Trophoblast cell (in vitro differentiated cells and primary cell): ENCODE measurements at regions not wholly inside any gene's neighbourhood (a gene's known extent, or its start where the extent isn't known, plus 50 kb on each side); places are given as distances from the start of the nearest gene placed in this dataset.

Experiments
- DNase-seq, 2 donors: peaks; one replicate each; pipeline ENCODE4 v3.0.0-alpha.2; 2016
- H2AFZ ChIP-seq: 2 replicates; pipeline ENCODE4 v1.6.1; 2013; ENCODE audit warnings: low read length, moderate library complexity, mild to moderate bottlenecking; ENCODE audit not compliant: insufficient read depth, poor library complexity
- H2AK5ac ChIP-seq: 2 replicates; pipeline ENCODE4 v1.6.1; 2013; ENCODE audit warnings: mild to moderate bottlenecking, low read length
- H2BK120ac ChIP-seq: 2 replicates; pipeline ENCODE4 v1.6.1; 2013; ENCODE audit warnings: low read length, mild to moderate bottlenecking, moderate library complexity; ENCODE audit not compliant: insufficient read depth, poor library complexity
- H2BK12ac ChIP-seq: 2 replicates; pipeline ENCODE4 v1.6.1; 2013; ENCODE audit warnings: mild to moderate bottlenecking, low read length, moderate library complexity
- H2BK5ac ChIP-seq: 2 replicates; pipeline ENCODE4 v1.6.1; 2013; ENCODE audit warnings: low read length, low read depth, moderate library complexity, mild to moderate bottlenecking; ENCODE audit not compliant: poor library complexity
- H3K14ac ChIP-seq: 2 replicates; pipeline ENCODE4 v1.6.1; 2013; ENCODE audit warnings: mild to moderate bottlenecking, low read length
- H3K18ac ChIP-seq: 2 replicates; pipeline ENCODE4 v1.6.1; 2013; ENCODE audit warnings: mild to moderate bottlenecking, low read length
- H3K23ac ChIP-seq: 2 replicates; pipeline ENCODE4 v1.6.1; 2013; ENCODE audit warnings: low read length
- H3K27ac ChIP-seq: 2 replicates; pipeline ENCODE4 v1.5.1; 2013; ENCODE audit warnings: low read depth, mild to moderate bottlenecking, inconsistent platforms, low read length, moderate library complexity
- H3K27me3 ChIP-seq: 2 replicates; pipeline ENCODE4 v1.6.1; 2013; ENCODE audit warnings: inconsistent platforms, mild to moderate bottlenecking, low read length, moderate library complexity; ENCODE audit not compliant: insufficient read depth
- H3K36me3 ChIP-seq, 2 experiments: 1 replicate in 1 of 2; 2 replicates in 1 of 2; pipeline ENCODE4 v1.6.1; 2013; ENCODE audit warnings: low read length in 2 of 2, mild to moderate bottlenecking in 2 of 2, moderate library complexity in 1 of 2; ENCODE audit not compliant: insufficient read depth in 2 of 2, control insufficient read depth in 1 of 2
- H3K4ac ChIP-seq: 2 replicates; pipeline ENCODE4 v1.6.1; 2013; ENCODE audit warnings: low read depth, mild to moderate bottlenecking, low read length, moderate library complexity
- H3K4me1 ChIP-seq, 2 experiments: 1 replicate in 1 of 2; 2 replicates in 1 of 2; pipeline ENCODE4 v1.6.1; 2013; ENCODE audit warnings: low read length in 2 of 2, mild to moderate bottlenecking in 2 of 2, moderate library complexity in 1 of 2; ENCODE audit not compliant: insufficient read depth in 2 of 2, control insufficient read depth in 1 of 2
- H3K4me2 ChIP-seq: 2 replicates; pipeline ENCODE4 v1.6.1; 2013; ENCODE audit warnings: inconsistent platforms, mild to moderate bottlenecking, low read length, moderate library complexity
- H3K4me3 ChIP-seq: 2 replicates; pipeline ENCODE4 v1.5.1; 2013; ENCODE audit warnings: mild to moderate bottlenecking, low read depth, low read length, inconsistent platforms
- H3K79me1 ChIP-seq: one replicate; pipeline ENCODE4 v1.6.1; 2013; ENCODE audit warnings: low read length
- H3K79me2 ChIP-seq: 2 replicates; pipeline ENCODE4 v1.6.1; 2013; ENCODE audit warnings: low read length, mild to moderate bottlenecking; ENCODE audit not compliant: control insufficient read depth, insufficient read depth, poor library complexity
- H3K9ac ChIP-seq: 2 replicates; pipeline ENCODE4 v1.6.1; 2013; ENCODE audit warnings: mild to moderate bottlenecking, low read length
- H3K9me3 ChIP-seq: 2 replicates; pipeline ENCODE4 v1.6.1; 2013; ENCODE audit warnings: low read depth, mild to moderate bottlenecking, control low read depth, inconsistent platforms, low read length; ENCODE audit not compliant: insufficient read depth
- H4K12ac ChIP-seq: 2 replicates; pipeline ENCODE4 v1.6.1; 2013; ENCODE audit warnings: low read depth, mild to moderate bottlenecking, low read length, moderate library complexity
- H4K8ac ChIP-seq: 2 replicates; pipeline ENCODE4 v1.6.1; 2013; ENCODE audit warnings: low read depth, mild to moderate bottlenecking, low read length, moderate library complexity
- H4K91ac ChIP-seq: one replicate; pipeline ENCODE4 v1.6.1; 2013; ENCODE audit warnings: low read depth, mild to moderate bottlenecking, low read length, moderate library complexity
- WGBS: extraction: QIAGEN DNeasy Blood & Tissue Kit; methylation state at CpG from one replicate; pipeline ENCODE4 v1.1.7; 2013; ENCODE audit warnings: missing lambda C conversion rate; ENCODE audit not compliant: insufficient read length, insufficient coverage; ENCODE audit errors: extremely low coverage; 5-methylcytosine and 5-hydroxymethylcytosine counted together

DNA sequence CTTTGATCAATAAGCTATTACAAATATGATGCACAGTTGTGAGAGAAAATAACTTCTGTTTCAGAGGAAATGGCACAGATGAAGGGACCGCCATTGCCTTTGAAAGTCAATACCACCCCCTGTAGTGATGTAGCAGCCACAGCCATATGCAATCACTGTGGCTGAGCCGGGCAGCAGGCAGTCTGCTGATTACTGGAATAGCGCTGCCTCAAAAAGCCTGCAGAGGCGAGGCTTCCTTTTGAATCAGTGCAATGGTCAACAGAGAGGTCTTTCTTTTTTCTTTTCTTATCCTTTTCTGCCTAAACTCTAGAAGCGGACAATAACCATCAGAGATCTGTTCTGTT lies 265.1 kb upstream of the TAS2R1 start:
- H2AK5ac ChIP-seq = no peak overlapping the region
- no peak overlapping the region for H3K18ac ChIP-seq
- no peak overlapping the region for H2BK120ac ChIP-seq
- H3K79me1 ChIP-seq = no peaks in the 10 kb centered on the region
- no peak overlapping the region for H4K12ac ChIP-seq
- no peaks in the 10 kb centered on the region for H3K4me1 ChIP-seq
- H3K9me3 ChIP-seq = no peaks in the 10 kb centered on the region
- no peak overlapping the region for H3K9ac ChIP-seq
- DNase-seq = no peak
- no peak overlapping the region for H3K4me2 ChIP-seq
- H3K23ac ChIP-seq = no peak overlapping the region
- no peak overlapping the region for H3K27ac ChIP-seq
- no peaks in the 10 kb centered on the region for H3K27me3 ChIP-seq
- no peak overlapping the region for H4K8ac ChIP-seq
- H4K91ac ChIP-seq = no peak overlapping the region
- no peak overlapping the region for H2BK12ac ChIP-seq
- no peak overlapping the region for H3K14ac ChIP-seq
- no peak overlapping the region for H3K4me3 ChIP-seq
- no peaks in the 10 kb centered on the region for H3K36me3 ChIP-seq
- no CpG with 5 or more reads among the region's 5 CpGs for WGBS
- H2AFZ ChIP-seq = no peak overlapping the region
- H3K79me2 ChIP-seq = no peaks in the 10 kb centered on the region
- H3K4ac ChIP-seq = no peak overlapping the region
- no peak overlapping the region for H2BK5ac ChIP-seq

DNA sequence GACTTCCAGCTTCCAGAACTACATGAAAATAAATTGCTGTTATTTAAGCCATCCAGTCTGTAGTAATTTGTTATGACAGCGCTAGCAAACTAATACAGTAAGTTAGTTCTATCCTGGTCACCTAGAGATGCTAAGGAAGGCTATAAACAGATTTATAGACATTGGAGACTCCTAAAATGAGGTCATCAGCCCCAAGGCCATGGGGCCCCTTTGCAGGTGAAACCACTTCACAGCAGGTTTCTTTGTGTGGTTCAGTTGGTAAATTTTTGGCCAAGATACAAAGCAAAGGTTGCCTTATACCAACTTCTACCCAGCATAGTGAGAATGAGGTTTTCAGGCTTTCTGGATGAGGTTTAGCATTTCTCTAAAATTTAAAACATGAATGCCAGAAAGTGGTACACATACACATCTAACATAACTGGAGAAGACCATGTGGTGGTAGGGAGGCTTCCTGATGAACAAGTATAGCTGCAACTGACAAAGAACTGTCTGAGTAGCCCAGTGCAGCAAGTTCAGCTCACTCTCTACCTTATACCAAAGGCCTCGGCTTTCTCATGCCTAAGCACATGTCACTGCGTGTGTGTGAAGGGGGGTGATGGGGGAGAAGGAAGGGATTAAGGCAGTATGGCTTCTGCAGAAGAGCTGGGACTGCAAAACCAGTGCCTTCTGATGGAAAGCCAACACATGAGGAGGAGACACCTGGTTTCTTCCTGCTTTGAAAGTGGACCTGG lies 264.6 kb upstream of the TAS2R1 start:
- H2BK12ac ChIP-seq = no peak overlapping the region
- H3K36me3 ChIP-seq = no peaks in the 10 kb centered on the region
- no peaks in the 10 kb centered on the region for H3K79me1 ChIP-seq
- no peak overlapping the region for H3K14ac ChIP-seq
- H4K12ac ChIP-seq = no peak overlapping the region
- no peak overlapping the region for H4K8ac ChIP-seq
- no peak overlapping the region for H2AFZ ChIP-seq
- no peaks in the 10 kb centered on the region for H3K4me1 ChIP-seq
- H3K4ac ChIP-seq = no peak overlapping the region
- H3K4me2 ChIP-seq = no peak overlapping the region
- H3K9ac ChIP-seq = no peak overlapping the region
- no peaks in the 10 kb centered on the region for H3K9me3 ChIP-seq
- H3K4me3 ChIP-seq = no peak overlapping the region
- H2AK5ac ChIP-seq = no peak overlapping the region
- H3K23ac ChIP-seq = no peak overlapping the region
- DNase-seq = no peak
- H4K91ac ChIP-seq = no peak overlapping the region
- no peak overlapping the region for H3K18ac ChIP-seq
- no peak overlapping the region for H3K27ac ChIP-seq
- no peak overlapping the region for H2BK120ac ChIP-seq
- H3K79me2 ChIP-seq = no peaks in the 10 kb centered on the region
- H3K27me3 ChIP-seq = no peaks in the 10 kb centered on the region
- H2BK5ac ChIP-seq = no peak overlapping the region
- WGBS = no CpG with 5 or more reads among the region's 3 CpGs

GRCh38 chr5:9892696-9893095 lies 262.5 kb upstream of the TAS2R1 start:
- H3K79me1 ChIP-seq = no peaks in the 10 kb centered on the region
- no peaks in the 10 kb centered on the region for H3K9me3 ChIP-seq
- no peak overlapping the region for H4K91ac ChIP-seq
- H3K4ac ChIP-seq = no peak overlapping the region
- no peak overlapping the region for H3K27ac ChIP-seq
- H2AFZ ChIP-seq = no peak overlapping the region
- H2BK12ac ChIP-seq = no peak overlapping the region
- no peaks in the 10 kb centered on the region for H3K4me1 ChIP-seq
- H3K14ac ChIP-seq = no peak overlapping the region
- H3K23ac ChIP-seq = no peak overlapping the region
- H2BK120ac ChIP-seq = no peak overlapping the region
- H3K4me2 ChIP-seq = no peak overlapping the region
- no peak overlapping the region for H4K8ac ChIP-seq
- H3K36me3 ChIP-seq = no peaks in the 10 kb centered on the region
- no peaks in the 10 kb centered on the region for H3K79me2 ChIP-seq
- no peak overlapping the region for H3K9ac ChIP-seq
- H3K18ac ChIP-seq = no peak overlapping the region
- H3K4me3 ChIP-seq = no peak overlapping the region
- H4K12ac ChIP-seq = no peak overlapping the region
- DNase-seq = no peak
- H3K27me3 ChIP-seq = no peaks in the 10 kb centered on the region
- no peak overlapping the region for H2AK5ac ChIP-seq
- no peak overlapping the region for H2BK5ac ChIP-seq
- WGBS = no CpG with 5 or more reads among the region's 3 CpGs

- Histone ChIP-seq H3K36me3 (no peaks in the 10 kb centered on the region), H3K9me3 (no peaks in the 10 kb centered on the region), H3K27ac (no peak overlapping the region), H2AK5ac (no peak overlapping the region), H3K79me2 (no peaks in the 10 kb centered on the region), H3K27me3 (no peaks in the 10 kb centered on the region), H2BK120ac (no peak overlapping the region), H3K4ac (no peak overlapping the region), H3K23ac (no peak overlapping the region), H3K14ac (no peak overlapping the region), H3K79me1 (no peaks in the 10 kb centered on the region), H3K4me3 (no peak overlapping the region), H3K4me2 (no peak overlapping the region), H2BK5ac (no peak overlapping the region), H2BK12ac (no peak overlapping the region), H4K12ac (no peak overlapping the region), H3K9ac (no peak overlapping the region), H2AFZ (no peak overlapping the region), H3K18ac (no peak overlapping the region), H3K4me1 (no peaks in the 10 kb centered on the region), H4K91ac (no peak overlapping the region), H4K8ac (no peak overlapping the region)
- no CpG with 5 or more reads among the region's 4 CpGs for WGBS
- no peak for DNase-seq
Observed at GRCh38 chr5:9889511-9889910, 259.4 kb upstream of the TAS2R1 start.
